Fibroblast of lung (primary cell): ENCODE measurements at regions not wholly inside any gene's neighbourhood (a gene's known extent, or its start where the extent isn't known, plus 50 kb on each side); places are given as distances from the start of the nearest gene placed in this dataset.

Source experiments
- EZH2 ChIP-seq: IDR thresholded peaks from 2 replicates; pipeline ENCODE4 v1.5.1; 2012; ENCODE audit warnings: low read length, control low read depth, mild to moderate bottlenecking; ENCODE audit errors: missing control alignments
- TF ChIP-seq, protein P1 (sequence below), 2 donors: IDR thresholded peaks in 1 of 2; conservative IDR thresholded peaks in 1 of 2; 1 replicate in 1 of 2; 2 replicates in 1 of 2; pipeline ENCODE4 v1.5.1; 2011 to 2012; ENCODE audit warnings: low read length in 2 of 2, control low read depth in 1 of 2, inconsistent platforms in 1 of 2, low read depth in 1 of 2, mild to moderate bottlenecking in 1 of 2

DNA sequence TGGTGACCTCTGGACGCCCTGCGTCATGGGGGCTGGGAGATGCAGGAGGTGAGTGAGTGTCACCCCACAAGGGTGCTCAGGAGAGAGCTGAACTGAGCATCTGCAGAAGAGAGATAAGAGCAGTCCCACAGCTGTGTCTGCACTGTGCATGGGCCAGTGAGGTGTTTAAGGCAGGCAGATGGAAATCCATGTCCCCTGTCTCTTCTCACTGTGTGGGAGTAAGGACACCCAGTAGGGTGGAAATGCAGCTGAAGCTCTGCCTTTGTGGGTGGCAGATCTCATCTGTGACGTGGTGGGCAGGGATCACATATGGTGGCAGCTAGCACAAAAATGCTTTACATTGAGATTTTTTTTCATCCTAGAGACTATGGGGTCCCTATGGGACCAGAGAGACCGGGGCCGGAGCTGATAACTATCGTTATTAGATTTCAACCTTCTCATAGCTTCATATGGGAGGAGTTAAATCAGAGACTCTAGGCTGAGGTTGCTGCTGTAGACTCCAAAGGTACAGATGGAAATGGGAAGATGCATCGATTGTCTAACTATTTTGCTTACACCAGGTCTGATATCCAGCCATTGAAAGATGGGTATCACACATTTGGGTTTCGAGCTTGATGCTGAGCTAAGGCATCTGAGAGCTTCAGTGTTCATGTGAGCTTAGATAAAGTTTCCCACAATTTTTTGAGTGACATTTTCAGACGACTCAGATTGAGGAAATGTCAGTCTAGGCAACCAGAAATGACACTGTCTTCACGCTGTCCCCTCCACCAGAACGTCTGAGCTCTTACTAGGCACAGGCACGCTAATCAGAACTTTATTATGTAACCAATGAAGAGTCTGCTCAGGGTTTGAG is 65.3 kb upstream of the PSEN2 start:
- TF ChIP-seq, protein P1, sequence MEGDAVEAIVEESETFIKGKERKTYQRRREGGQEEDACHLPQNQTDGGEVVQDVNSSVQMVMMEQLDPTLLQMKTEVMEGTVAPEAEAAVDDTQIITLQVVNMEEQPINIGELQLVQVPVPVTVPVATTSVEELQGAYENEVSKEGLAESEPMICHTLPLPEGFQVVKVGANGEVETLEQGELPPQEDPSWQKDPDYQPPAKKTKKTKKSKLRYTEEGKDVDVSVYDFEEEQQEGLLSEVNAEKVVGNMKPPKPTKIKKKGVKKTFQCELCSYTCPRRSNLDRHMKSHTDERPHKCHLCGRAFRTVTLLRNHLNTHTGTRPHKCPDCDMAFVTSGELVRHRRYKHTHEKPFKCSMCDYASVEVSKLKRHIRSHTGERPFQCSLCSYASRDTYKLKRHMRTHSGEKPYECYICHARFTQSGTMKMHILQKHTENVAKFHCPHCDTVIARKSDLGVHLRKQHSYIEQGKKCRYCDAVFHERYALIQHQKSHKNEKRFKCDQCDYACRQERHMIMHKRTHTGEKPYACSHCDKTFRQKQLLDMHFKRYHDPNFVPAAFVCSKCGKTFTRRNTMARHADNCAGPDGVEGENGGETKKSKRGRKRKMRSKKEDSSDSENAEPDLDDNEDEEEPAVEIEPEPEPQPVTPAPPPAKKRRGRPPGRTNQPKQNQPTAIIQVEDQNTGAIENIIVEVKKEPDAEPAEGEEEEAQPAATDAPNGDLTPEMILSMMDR (conservative IDR thresholded peaks at IDR 0.05 in 1 of 2, IDR thresholded peaks at IDR 0.05 in 1 of 2; ENCODE audit: low read depth in 1 of 2, low read length in 2 of 2) = no peak
- no peak for TF ChIP-seq EZH2
